GM19351 (cell line): ENCODE measurements at regions not wholly inside any gene's neighbourhood (a gene's known extent, or its start where the extent isn't known, plus 50 kb on each side); places are given as distances from the start of the nearest gene placed in this dataset.
"Not testable (repeated sequence)": the region's sequence is repeated elsewhere in the genome, so short reads cannot be mapped to it uniquely, and the experiment has no call there.

ENCODE experiments used
- ATAC-seq: cut with Tn5 transposase; IDR thresholded peaks from one replicate; pipeline ENCODE4 v1.9.1; 2021; ENCODE audit warnings: mild to moderate bottlenecking, moderate library complexity; ENCODE audit not compliant: unreplicated experiment

DNA sequence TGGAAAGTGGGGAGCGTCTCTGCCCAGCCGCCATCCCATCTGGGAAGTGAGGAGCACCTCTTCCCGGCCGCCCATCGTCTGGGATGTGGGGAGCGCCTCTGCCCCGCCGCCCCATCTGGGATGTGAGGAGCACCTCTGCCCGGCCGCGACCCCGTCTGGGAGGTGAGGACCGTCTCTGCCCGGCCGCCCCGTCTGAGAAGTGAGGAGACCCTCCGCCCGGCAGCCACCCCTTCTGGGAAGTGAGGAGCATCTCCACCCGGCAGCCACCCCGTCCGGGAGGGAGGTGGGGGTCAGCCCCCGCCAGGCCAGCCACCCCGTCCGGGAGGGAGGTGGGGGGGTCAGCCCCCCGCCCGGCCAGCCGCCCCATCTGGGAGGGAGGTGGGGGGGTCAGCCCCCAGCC, 190.0 kb upstream of the MGAT5 start:
- not testable (repeated sequence) for ATAC-seq

- no peak for ATAC-seq
These were observed 183.6 kb upstream of the MGAT5 start for GRCh38 chr2:134070281-134070741.

GRCh38 chr2:134072341-134072740, 181.5 kb upstream of the MGAT5 start:
- no peak for ATAC-seq

GRCh38 chr2:134073023-134073422, 180.8 kb upstream of the MGAT5 start:
- no peak for ATAC-seq

DNA sequence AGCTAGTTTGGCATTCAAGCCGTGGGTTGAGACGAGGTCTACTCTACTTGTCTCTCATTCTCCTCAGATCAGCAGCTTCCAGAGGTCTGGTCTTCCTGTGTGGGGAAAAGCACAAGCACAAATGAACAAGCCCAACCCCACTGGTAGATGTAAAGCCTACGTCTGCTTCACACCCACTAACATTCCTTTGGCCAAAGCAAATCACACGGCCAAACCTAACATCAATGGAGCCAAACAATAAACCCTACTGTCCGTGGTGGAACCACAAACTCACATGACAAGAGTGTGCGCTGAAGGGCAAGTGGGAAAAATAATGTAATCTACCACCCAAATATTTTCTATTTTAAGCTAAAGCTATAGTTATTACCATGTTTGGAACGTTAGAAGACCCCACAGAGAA, 179.3 kb upstream of the MGAT5 start:
- no peak for ATAC-seq

- ATAC-seq: no peak
These were observed 178.7 kb upstream of the MGAT5 start for GRCh38 chr2:134075204-134075603.

GRCh38 chr2:134078354-134078753, 175.5 kb upstream of the MGAT5 start:
- ATAC-seq: no peak

GRCh38 chr2:134079373-134079772, 174.5 kb upstream of the MGAT5 start:
- peak; percentile 99 for ATAC-seq

DNA sequence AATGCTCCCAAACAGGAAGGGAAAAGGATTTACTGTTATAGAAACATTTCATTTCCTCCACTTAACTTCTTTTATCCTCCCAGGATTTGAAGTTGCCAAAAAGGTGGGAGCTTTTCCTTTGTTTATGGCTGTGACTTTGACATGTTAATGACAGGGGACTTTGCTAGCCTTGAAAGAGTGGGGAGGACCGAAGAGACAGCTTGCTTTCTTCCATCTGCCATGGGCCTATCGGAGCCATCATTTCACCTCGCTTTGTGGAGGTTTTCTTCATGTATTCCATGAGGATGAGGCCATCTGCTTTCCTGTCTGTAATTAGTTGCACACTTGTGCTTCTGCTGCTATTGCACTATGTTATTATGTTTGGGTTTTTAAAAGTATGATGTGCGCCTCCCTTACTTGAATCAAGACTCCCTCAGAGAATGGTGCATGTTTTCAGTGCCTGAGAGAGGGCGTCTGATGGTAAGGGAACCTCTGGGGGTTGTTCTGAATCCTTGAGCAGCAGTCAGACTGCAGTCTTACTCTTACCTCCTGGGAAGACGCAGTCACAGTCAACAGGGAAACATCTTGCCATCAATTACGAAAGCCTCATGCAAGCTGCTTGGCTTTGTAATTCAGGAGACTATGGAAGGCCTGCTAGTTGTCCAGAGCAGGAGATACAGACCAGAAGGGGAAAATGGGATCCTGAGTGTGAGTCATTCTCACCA, 173.3 kb upstream of the MGAT5 start:
- ATAC-seq: no peak

DNA sequence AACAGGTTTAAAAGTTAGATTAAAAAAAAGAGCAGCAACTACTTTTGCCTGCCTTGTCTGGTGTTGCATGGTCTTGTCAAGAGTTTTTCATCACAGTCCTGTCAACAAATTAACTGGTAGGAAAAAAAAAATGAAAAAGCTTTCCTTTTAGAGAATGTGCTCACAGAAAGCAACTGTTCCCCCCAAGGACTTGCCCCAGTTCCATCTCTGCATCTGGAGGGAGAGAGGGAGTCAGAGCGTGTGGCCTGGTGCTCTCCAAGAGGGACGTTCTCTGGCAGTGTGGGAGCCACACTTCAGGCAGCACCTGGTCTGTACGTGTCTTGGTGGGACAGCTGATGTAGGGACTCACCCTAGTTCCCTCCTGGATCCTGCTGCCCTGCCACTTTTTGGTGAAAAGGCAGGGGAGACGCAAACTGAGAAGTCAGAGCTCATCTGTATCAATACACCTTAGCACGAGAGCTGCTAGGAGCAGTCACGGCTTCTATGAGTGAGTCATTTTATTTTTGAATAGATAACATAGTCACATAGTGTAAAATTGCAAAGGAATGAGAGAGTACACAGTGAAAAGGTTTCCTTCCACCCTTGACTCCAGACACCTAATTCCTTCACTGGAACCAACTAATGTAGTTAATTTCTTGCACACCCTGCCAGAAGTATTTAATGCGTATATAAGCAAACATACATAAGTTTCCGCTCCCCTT, 172.5 kb upstream of the MGAT5 start:
- ATAC-seq: no peak

DNA sequence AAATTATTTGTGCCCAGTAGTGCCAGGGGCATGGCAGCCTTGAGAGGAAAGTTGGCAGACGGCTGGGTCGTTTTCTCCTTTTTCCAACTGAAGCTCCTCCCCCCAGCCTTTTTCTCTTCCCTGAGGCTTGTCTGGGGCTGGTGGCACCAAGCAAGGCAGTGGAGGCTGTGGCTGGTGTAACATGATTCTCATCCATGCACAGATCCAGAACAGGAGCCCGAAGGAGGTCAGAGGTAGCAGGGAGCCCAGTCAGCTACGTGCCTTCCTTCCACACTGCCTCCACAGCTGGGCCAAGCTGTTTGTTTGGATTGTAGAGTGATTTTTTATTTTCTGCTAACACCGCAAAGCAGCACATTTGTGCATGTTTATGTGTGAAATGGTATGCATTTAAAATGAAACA, 170.3 kb upstream of the MGAT5 start:
- no peak for ATAC-seq

GRCh38 chr2:134086594-134087219, 167.2 kb upstream of the MGAT5 start:
- ATAC-seq: no peak

DNA sequence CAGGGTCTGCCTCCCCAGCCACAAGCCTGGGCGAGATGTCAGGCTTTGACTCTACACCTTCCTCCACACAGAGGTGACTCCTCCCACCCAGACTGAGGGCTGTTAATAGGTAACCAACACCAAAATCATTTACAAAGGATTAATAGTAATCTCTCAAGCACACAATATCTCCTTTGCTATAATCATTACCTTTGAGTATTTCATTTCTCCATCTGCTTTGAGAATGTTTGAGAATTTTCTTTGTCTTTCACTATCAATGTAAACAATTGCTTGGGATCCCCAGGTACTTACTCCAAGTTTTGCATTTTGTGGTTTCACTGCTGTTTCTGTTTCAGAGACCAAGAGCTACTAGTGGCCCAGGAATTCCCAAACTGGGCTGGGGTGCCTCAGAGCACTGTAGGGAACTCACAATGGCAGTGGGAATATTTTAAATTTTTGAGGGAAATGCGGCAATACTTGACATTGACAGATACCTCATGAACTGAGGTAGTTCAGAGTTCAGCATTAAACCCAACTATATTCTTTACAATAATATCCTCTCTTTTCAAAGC, 166.4 kb upstream of the MGAT5 start:
- peak; percentile 66 for ATAC-seq

GRCh38 chr2:134089454-134089853, 164.4 kb upstream of the MGAT5 start:
- no peak for ATAC-seq

DNA sequence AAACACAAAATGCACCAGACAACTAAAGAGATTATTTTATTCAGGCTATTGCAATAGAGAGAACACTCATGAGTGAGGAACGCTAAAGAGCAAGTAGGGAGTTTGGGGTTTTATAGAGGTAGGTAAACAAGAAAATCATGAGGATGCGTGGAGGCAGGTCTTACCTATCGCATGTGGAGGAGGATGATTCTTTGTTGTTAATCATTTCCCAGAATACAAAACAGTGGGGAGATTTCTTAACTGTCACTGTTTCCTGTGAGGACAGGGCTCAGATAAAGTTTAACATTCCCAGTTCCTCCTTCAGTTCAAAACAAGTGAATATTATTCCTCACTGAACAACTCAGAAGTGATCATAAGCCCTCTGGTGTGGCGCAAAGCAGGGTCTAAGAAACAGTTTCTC, 156.1 kb upstream of the MGAT5 start:
- ATAC-seq: no peak

DNA sequence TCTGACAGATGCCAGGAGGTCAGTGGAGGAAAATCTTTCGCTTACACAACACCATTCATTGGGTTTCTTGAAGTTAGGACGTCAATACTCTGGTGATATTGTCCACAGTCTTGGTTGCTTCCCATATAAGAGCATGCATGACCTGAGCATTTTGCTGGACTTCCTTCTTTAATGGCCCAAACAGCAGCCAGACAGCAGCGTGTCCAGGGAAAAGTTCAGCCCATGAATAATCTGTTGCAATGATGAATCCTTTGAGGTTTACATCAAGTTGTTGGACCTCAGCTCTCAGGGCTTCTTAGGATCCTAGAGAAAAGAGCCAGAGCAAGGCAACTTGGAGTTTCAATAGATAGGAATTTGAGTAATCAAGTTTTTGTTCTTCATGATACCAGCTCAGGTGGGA, 155.6 kb upstream of the MGAT5 start:
- no peak for ATAC-seq

- ATAC-seq: no peak
These were observed 154.6 kb upstream of the MGAT5 start for GRCh38 chr2:134099273-134099672.

DNA sequence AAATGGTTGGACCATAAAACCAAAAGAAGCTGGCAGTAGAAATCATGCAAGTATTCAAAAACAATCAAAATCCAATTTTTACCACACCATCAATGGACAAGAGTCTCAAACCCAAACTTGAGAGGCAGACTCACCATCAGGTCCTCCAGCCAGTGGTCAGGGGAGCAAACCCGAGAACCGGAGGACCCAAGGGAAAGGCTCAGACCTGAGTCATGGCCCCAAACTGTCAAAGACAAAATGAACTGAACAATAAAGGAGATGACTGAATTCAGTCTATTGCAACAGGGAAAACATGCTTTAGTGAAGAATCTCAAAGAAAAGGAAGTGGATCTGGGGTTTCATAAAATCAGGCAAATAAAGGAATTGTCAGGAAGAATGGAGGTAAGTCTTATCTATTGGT, 150.7 kb upstream of the MGAT5 start:
- ATAC-seq: no peak

DNA sequence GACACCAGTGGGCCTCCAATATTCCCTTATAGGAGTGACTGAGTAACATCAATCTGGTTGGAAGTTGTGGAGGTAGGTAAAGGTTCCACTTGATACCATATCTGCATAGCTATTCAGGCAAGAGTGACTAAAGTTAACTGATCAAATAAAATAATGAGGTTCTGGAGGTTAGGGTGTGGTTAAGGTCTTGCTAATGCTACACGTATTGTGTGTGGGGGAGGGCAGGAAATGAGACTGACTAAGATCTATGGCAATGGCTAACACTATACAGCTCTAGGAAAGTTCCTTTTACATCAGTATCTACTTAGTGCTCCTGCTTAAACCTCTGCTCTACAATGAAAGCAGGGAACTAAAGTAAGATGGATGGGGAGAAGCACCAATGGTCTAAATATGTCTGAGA, 149.1 kb upstream of the MGAT5 start:
- no peak for ATAC-seq

- no peak for ATAC-seq
These were observed 146.5 kb upstream of the MGAT5 start for GRCh38 chr2:134107402-134107801.

DNA sequence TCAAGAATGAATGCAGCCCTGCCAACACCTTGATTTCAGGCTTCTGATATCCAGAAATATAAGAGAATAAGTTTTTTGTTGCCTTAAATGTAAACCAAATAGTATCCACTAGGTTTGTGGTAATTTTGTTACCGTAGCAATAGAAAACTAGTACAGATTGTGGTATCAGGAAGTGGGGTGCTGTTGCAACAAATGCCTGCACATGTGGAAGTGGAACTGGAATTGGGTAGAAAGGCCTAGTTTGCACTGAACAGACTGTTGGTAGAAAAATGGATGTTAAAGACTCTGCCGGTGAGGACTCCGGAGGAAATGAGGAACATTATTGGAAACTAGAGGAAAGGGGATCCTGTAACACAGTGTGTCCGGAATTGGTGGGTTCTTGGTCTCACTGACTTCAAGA, 145.8 kb upstream of the MGAT5 start:
- ATAC-seq: no peak

- ATAC-seq: no peak
These were observed 144.6 kb upstream of the MGAT5 start for GRCh38 chr2:134109246-134109645.
